Loucy (cell line): ENCODE measurements at regions not wholly inside any gene's neighbourhood (a gene's known extent, or its start where the extent isn't known, plus 50 kb on each side); places are given as distances from the start of the nearest gene placed in this dataset.

Source experiments
- H2AFZ ChIP-seq: fragments of 200-600 bp; sonication (generic); 2 replicates; pipeline ENCODE4 v1.6.0; 2016; ENCODE audit warnings: antibody characterized with exemption, mild to moderate bottlenecking, low read length, moderate library complexity
- H3F3A ChIP-seq: fragments of 200-600 bp; 2 replicates; pipeline ENCODE4 v1.6.0; 2016; ENCODE audit warnings: antibody characterized with exemption, low read depth, mild to moderate bottlenecking
- H3K27me3 ChIP-seq: fragments of 200-600 bp; sonication (generic); 2 replicates; pipeline ENCODE4 v1.6.1; 2014; ENCODE audit warnings: low read length, mild to moderate bottlenecking; ENCODE audit not compliant: insufficient read depth, poor library complexity, severe bottlenecking
- H3K36me3 ChIP-seq: fragments of 200-600 bp; sonication (generic); 2 replicates; pipeline ENCODE4 v1.6.1; 2016; ENCODE audit warnings: low read length; ENCODE audit not compliant: insufficient read depth
- H3K4me1 ChIP-seq: fragments of 200-600 bp; sonication (generic); 2 replicates; pipeline ENCODE4 v1.5.1; 2014; ENCODE audit warnings: low read length, mild to moderate bottlenecking; ENCODE audit not compliant: insufficient read depth, poor library complexity, severe bottlenecking
- H3K4me2 ChIP-seq: fragments of 200-600 bp; sonication (generic); 2 replicates; pipeline ENCODE4 v1.6.0; 2014; ENCODE audit warnings: antibody characterized with exemption, low read length, low read depth, mild to moderate bottlenecking; ENCODE audit not compliant: poor library complexity, severe bottlenecking
- H3K4me3 ChIP-seq: fragments of 200-600 bp; sonication (generic); 2 replicates; pipeline ENCODE4 v1.5.1; 2014; ENCODE audit warnings: low read length, mild to moderate bottlenecking, mixed read lengths; ENCODE audit not compliant: poor library complexity, severe bottlenecking
- H3K79me2 ChIP-seq: fragments of 200-600 bp; sonication (generic); 2 replicates; pipeline ENCODE4 v1.6.1; 2014; ENCODE audit warnings: low read length; ENCODE audit not compliant: insufficient read depth
- H3K9ac ChIP-seq: fragments of 200-600 bp; sonication (generic); 2 replicates; pipeline ENCODE4 v1.6.0; 2014; ENCODE audit warnings: mild to moderate bottlenecking, low read depth, low read length, moderate library complexity; ENCODE audit not compliant: poor library complexity, severe bottlenecking
- H3K9me2 ChIP-seq: fragments of 200-600 bp; sonication (generic); replicated peaks from 2 replicates; pipeline ENCODE4 v1.6.1; 2016; ENCODE audit warnings: low read depth, low read length, mixed read lengths
- H3K9me3 ChIP-seq: fragments of 200-600 bp; sonication (generic); 2 replicates; pipeline ENCODE4 v1.6.1; 2014; ENCODE audit warnings: mild to moderate bottlenecking, antibody characterized with exemption, low read length, low read depth; ENCODE audit not compliant: insufficient read depth
- H4K20me1 ChIP-seq: fragments of 200-600 bp; sonication (generic); 2 replicates; pipeline ENCODE4 v1.6.0; 2014; ENCODE audit warnings: antibody characterized with exemption, low read length, mild to moderate bottlenecking; ENCODE audit not compliant: insufficient read depth, poor library complexity, severe bottlenecking
- CTCF ChIP-seq: fragments of 200-600 bp; sonication (generic); conservative IDR thresholded peaks from 2 replicates; pipeline ENCODE4 v1.5.1; 2014; ENCODE audit warnings: mild to moderate bottlenecking, antibody characterized with exemption, low read length
- EZH2phosphoT487 ChIP-seq: fragments of 200-600 bp; IDR thresholded peaks from 2 replicates; pipeline ENCODE4 v1.6.1; 2018; ENCODE audit warnings: antibody characterized with exemption, mild to moderate bottlenecking, moderate library complexity, borderline replicate concordance

GRCh38 chr5:32842813-32843530, 131.9 kb downstream of the NPR3 start:
- H3K27me3 ChIP-seq: no peaks in the 10 kb centered on the region
- peak overlapping the region; percentile 55 for H3K4me3 ChIP-seq
- no peaks in the 10 kb centered on the region for H4K20me1 ChIP-seq
- H3K9me2 ChIP-seq: no peaks in the 10 kb centered on the region
- H3F3A ChIP-seq: peaks cover 34% of the 10 kb centered on the region
- H2AFZ ChIP-seq: no peak overlapping the region
- H3K36me3 ChIP-seq: no peaks in the 10 kb centered on the region
- peaks cover 91% of the 10 kb centered on the region for H3K4me1 ChIP-seq
- peak overlapping the region; percentile 77 for H3K9ac ChIP-seq
- TF ChIP-seq CTCF (no peak), EZH2phosphoT487 (no peak)
- no peaks in the 10 kb centered on the region for H3K9me3 ChIP-seq
- H3K4me2 ChIP-seq: peak overlapping the region; percentile 74
- no peaks in the 10 kb centered on the region for H3K79me2 ChIP-seq

GRCh38 chr5:32843531-32843895, 132.4 kb downstream of the NPR3 start:
- TF ChIP-seq CTCF: no peak
- TF ChIP-seq EZH2phosphoT487: no peak
- no peaks in the 10 kb centered on the region for H3K9me3 ChIP-seq
- peak overlapping the region; percentile 74 for H3K4me2 ChIP-seq
- no peak overlapping the region for H2AFZ ChIP-seq
- no peaks in the 10 kb centered on the region for H3K36me3 ChIP-seq
- peaks cover 91% of the 10 kb centered on the region for H3K4me1 ChIP-seq
- H3F3A ChIP-seq: peaks cover 34% of the 10 kb centered on the region
- H3K79me2 ChIP-seq: no peaks in the 10 kb centered on the region
- H3K4me3 ChIP-seq: peak overlapping the region; percentile 3
- no peaks in the 10 kb centered on the region for H4K20me1 ChIP-seq
- H3K9ac ChIP-seq: peak overlapping the region; percentile 77
- H3K27me3 ChIP-seq: no peaks in the 10 kb centered on the region
- H3K9me2 ChIP-seq: no peaks in the 10 kb centered on the region

- H3F3A ChIP-seq: peaks cover 34% of the 10 kb centered on the region
- no peak overlapping the region for H2AFZ ChIP-seq
- H3K9me3 ChIP-seq: no peaks in the 10 kb centered on the region; the same call in 1 of the 2 replicates
- no peaks in the 10 kb centered on the region for H4K20me1 ChIP-seq
- no peak overlapping the region for H3K4me3 ChIP-seq
- no peaks in the 10 kb centered on the region for H3K36me3 ChIP-seq
- H3K79me2 ChIP-seq: no peaks in the 10 kb centered on the region
- no peak for TF ChIP-seq EZH2phosphoT487
- no peak for TF ChIP-seq CTCF
- peak overlapping the region; percentile 20 for H3K9ac ChIP-seq
- H3K27me3 ChIP-seq: no peaks in the 10 kb centered on the region
- no peaks in the 10 kb centered on the region for H3K9me2 ChIP-seq
- H3K4me2 ChIP-seq: no peak overlapping the region
- peaks cover 88% of the 10 kb centered on the region for H3K4me1 ChIP-seq
Observed at GRCh38 chr5:32845171-32845570, 134.1 kb downstream of the NPR3 start.
